Colonic mucosa (tissue), 4 donors: ENCODE measurements at regions not wholly inside any gene's neighbourhood (a gene's known extent, or its start where the extent isn't known, plus 50 kb on each side); places are given as distances from the start of the nearest gene placed in this dataset.

Experiments
- DNase-seq: peaks from one replicate; pipeline ENCODE4 v3.0.0-alpha.2; 2020
- H3K27ac ChIP-seq: fragments of 200-600 bp; one replicate; pipeline ENCODE4 v1.8.0; 2021
- H3K27me3 ChIP-seq: fragments of 200-600 bp; one replicate; pipeline ENCODE4 v1.8.0; 2021
- H3K36me3 ChIP-seq: fragments of 200-600 bp; one replicate; pipeline ENCODE4 v1.8.0; 2021
- H3K4me1 ChIP-seq: fragments of 200-600 bp; one replicate; pipeline ENCODE4 v1.8.0; 2021; ENCODE audit warnings: mild to moderate bottlenecking
- H3K4me3 ChIP-seq: fragments of 200-600 bp; one replicate; pipeline ENCODE4 v1.8.0; 2021
- H3K9ac ChIP-seq, 2 donors: one replicate each; pipeline ENCODE4 v1.7.0; 2013; ENCODE audit warnings: control low read depth in 2 of 2, low read depth in 2 of 2, low read length in 2 of 2
- H3K9me3 ChIP-seq: fragments of 200-600 bp; one replicate; pipeline ENCODE4 v1.8.0; 2021
- intact Hi-C: fragments of 100-400 bp; cut with DNase I; formaldehyde crosslinking; loops from one replicate; pipeline ENCODE4 v1.14.1; 2022
- TF ChIP-seq, protein P1 (sequence below): fragments of 200-600 bp; IDR thresholded peaks from one replicate; pipeline ENCODE4 v1.8.0; 2022; ENCODE audit warnings: antibody characterized with exemption, mild to moderate bottlenecking
- donor health status: healthy.
- donor health status: DM: no; HTN: no; CAD: no.
- donor health status: DM: no; HTN: no; CAD: no.

DNA sequence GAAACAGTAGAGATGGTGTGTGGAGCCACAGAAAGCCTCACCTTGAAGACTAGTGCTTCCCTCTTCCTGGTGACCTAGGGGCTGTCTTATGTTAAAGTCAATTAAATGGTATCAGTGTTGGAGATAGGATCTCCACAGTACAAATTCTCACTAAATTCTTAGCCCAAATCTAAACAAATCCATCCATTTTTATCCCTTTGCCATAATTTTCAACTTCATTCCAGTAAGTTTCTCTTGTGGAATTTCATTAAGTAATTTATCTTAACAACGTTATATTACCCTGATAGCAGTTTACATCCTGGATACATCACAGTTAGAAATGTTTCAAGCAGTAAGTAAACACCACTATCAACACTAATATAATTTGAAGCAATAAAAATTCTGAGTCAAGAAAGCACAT, 989.4 kb upstream of the NXPH2 start:
- intact Hi-C loops: no loop called here
- Histone ChIP-seq H3K36me3 (no peaks in the 10 kb centered on the region), H3K9me3 (no peaks in the 10 kb centered on the region), H3K4me1 (no peaks in the 10 kb centered on the region), H3K27ac (no peak overlapping the region), H3K9ac (no peak overlapping the region), H3K27me3 (no peaks in the 10 kb centered on the region), H3K4me3 (no peak overlapping the region)
- TF ChIP-seq, protein P1, sequence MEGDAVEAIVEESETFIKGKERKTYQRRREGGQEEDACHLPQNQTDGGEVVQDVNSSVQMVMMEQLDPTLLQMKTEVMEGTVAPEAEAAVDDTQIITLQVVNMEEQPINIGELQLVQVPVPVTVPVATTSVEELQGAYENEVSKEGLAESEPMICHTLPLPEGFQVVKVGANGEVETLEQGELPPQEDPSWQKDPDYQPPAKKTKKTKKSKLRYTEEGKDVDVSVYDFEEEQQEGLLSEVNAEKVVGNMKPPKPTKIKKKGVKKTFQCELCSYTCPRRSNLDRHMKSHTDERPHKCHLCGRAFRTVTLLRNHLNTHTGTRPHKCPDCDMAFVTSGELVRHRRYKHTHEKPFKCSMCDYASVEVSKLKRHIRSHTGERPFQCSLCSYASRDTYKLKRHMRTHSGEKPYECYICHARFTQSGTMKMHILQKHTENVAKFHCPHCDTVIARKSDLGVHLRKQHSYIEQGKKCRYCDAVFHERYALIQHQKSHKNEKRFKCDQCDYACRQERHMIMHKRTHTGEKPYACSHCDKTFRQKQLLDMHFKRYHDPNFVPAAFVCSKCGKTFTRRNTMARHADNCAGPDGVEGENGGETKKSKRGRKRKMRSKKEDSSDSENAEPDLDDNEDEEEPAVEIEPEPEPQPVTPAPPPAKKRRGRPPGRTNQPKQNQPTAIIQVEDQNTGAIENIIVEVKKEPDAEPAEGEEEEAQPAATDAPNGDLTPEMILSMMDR: no peak
- DNase-seq: no peak

DNA sequence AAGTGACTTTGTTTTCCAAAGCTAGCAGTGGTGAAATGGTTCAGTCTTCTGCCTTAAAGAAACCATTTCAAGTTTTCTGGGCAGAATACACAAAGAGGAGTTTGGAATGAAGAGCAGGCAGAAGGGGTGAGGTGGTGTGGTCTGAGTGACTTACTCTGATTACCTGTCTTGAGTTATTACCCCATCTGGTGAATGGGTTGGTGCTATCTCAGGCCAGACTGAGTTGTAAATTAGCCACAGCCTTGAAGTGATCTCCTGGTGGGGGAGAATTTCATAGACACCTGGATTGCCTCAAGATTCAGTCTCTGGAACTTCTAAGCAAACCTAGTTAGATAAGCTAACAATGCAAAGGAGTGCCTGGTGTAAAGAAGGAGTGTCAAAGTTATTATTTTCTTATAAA, 983.5 kb upstream of the NXPH2 start:
- H3K9ac ChIP-seq: no peak overlapping the region
- H3K4me1 ChIP-seq: no peaks in the 10 kb centered on the region
- intact Hi-C loops: no loop called here
- TF ChIP-seq, protein P1: no peak
- no peaks in the 10 kb centered on the region for H3K36me3 ChIP-seq
- no peak overlapping the region for H3K4me3 ChIP-seq
- DNase-seq: no peak
- H3K27ac ChIP-seq: no peak overlapping the region
- H3K9me3 ChIP-seq: no peaks in the 10 kb centered on the region
- H3K27me3 ChIP-seq: no peaks in the 10 kb centered on the region

DNA sequence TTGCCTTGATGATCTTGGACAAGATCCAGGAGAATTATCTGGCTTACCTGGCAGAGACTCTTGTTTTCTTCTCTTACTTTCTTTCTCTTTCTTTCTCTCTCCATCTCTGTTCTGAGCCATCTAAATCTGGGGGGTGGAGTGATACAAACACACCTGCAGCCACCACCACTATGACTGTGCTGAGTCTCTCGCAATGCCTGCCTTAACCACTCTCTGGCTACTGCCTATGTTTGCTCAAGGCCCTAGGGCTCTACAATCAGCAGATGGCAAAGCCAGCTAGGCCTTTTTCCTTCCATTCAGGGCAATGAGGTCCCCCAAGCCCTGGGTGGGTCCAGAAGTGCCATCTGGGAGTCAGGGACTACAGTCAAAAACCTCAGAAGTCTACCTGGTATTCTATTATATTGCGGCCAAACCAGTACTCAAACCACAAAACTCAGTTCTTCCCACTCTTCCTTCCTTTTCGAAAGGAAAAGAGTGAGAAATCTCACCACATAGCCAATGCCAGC, 978.9 kb upstream of the NXPH2 start:
- intact Hi-C loops: no loop called here
- no peaks in the 10 kb centered on the region for H3K9me3 ChIP-seq
- no peak overlapping the region for H3K27ac ChIP-seq
- no peaks in the 10 kb centered on the region for H3K4me1 ChIP-seq
- no peak overlapping the region for H3K4me3 ChIP-seq
- H3K36me3 ChIP-seq: no peaks in the 10 kb centered on the region
- no peak for DNase-seq
- H3K27me3 ChIP-seq: no peaks in the 10 kb centered on the region
- no peak overlapping the region for H3K9ac ChIP-seq
- TF ChIP-seq, protein P1: no peak

DNA sequence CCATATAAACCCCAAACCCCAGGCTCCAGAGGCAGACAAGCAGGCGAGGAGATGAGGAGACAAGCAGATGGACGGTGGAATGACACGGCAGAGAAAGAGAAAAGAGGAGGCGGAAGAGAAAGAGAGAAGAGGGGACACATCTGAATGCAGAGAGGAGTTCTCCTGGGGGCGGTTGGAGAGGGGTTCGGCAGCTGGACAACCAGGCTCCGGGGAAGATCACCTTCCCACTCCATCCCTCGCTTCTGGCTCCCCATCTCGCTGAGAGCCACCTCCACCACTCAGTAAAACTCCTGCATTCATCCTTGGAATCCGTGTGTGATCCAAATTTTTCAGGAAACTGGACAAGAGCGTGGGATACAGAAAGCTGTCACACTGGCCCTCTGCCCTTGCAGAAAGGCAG, 966.7 kb upstream of the NXPH2 start:
- no peak for DNase-seq
- intact Hi-C loops: no loop called here
- TF ChIP-seq, protein P1: no peak
- Histone ChIP-seq H3K36me3 (no peaks in the 10 kb centered on the region), H3K4me1 (no peaks in the 10 kb centered on the region), H3K27me3 (no peaks in the 10 kb centered on the region), H3K27ac (no peak overlapping the region), H3K9ac (no peak overlapping the region), H3K4me3 (no peak overlapping the region), H3K9me3 (no peaks in the 10 kb centered on the region)

DNA sequence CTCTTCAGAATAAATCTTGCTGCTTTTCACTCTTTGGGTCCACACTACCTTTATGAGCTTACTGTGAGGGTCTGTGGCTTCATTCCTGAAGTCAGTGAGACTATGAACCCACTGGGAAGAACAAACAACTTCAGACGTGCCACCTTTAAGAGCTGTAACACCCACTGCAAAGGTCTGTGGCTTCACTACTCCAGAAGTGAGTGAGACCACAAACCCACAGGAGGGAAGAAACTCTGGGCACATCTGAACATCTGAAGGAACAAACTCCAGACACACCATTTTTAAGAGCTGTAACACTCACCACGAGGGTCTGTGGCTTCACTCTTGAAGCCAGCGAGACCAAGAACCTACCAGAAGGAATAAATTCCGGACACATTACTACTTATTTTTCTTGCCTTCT, 964.1 kb upstream of the NXPH2 start:
- H3K36me3 ChIP-seq: no peaks in the 10 kb centered on the region
- H3K27me3 ChIP-seq: no peaks in the 10 kb centered on the region
- no peak overlapping the region for H3K4me3 ChIP-seq
- intact Hi-C loops: no loop called here
- DNase-seq: no peak
- H3K9me3 ChIP-seq: no peaks in the 10 kb centered on the region
- H3K27ac ChIP-seq: no peak overlapping the region
- TF ChIP-seq, protein P1: no peak
- H3K4me1 ChIP-seq: no peaks in the 10 kb centered on the region
- no peak overlapping the region for H3K9ac ChIP-seq
